D721Med (cell line): ENCODE measurements at regions not wholly inside any gene's neighbourhood (a gene's known extent, or its start where the extent isn't known, plus 50 kb on each side); places are given as distances from the start of the nearest gene placed in this dataset.

Experiments used
- DNase-seq: peaks from one replicate; pipeline ENCODE4 v3.0.0; 2011; ENCODE audit warnings: low spot score; ENCODE audit not compliant: insufficient read length
- FAIRE-seq: peaks from 2 replicates; lab custom pipeline; 2011; peaks lifted over from hg19 to GRCh38; lab: Jason Lieb, UNC
- TF ChIP-seq, protein P1 (sequence below): IDR thresholded peaks from 2 replicates; pipeline ENCODE4 v1.5.1; 2012; ENCODE audit warnings: mild to moderate bottlenecking, control low read depth; ENCODE audit not compliant: insufficient read depth; ENCODE audit errors: missing control alignments

DNA sequence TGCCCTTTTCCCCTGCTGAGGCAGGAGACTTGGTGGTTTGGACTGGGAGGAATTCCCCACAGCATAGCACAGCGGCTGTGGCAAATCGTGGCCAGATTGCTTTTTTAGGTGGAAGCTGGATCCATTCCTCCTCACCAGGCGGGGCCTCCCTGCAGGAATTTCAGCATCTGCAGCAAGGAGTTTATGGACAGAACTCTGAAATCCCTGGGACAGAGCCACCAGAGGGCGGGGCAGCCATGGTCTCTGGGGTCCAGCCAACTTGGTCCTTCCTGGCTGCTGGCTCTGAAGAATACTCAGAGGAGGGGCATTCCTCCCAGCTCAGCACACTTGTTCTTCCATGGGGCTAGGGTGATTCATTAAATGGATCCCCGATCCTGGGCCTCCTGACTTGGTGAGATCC lies 794.3 kb downstream of the SH3BGRL start:
- FAIRE-seq = no peak
- TF ChIP-seq, protein P1, sequence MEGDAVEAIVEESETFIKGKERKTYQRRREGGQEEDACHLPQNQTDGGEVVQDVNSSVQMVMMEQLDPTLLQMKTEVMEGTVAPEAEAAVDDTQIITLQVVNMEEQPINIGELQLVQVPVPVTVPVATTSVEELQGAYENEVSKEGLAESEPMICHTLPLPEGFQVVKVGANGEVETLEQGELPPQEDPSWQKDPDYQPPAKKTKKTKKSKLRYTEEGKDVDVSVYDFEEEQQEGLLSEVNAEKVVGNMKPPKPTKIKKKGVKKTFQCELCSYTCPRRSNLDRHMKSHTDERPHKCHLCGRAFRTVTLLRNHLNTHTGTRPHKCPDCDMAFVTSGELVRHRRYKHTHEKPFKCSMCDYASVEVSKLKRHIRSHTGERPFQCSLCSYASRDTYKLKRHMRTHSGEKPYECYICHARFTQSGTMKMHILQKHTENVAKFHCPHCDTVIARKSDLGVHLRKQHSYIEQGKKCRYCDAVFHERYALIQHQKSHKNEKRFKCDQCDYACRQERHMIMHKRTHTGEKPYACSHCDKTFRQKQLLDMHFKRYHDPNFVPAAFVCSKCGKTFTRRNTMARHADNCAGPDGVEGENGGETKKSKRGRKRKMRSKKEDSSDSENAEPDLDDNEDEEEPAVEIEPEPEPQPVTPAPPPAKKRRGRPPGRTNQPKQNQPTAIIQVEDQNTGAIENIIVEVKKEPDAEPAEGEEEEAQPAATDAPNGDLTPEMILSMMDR = no peak
- no peak for DNase-seq

DNA sequence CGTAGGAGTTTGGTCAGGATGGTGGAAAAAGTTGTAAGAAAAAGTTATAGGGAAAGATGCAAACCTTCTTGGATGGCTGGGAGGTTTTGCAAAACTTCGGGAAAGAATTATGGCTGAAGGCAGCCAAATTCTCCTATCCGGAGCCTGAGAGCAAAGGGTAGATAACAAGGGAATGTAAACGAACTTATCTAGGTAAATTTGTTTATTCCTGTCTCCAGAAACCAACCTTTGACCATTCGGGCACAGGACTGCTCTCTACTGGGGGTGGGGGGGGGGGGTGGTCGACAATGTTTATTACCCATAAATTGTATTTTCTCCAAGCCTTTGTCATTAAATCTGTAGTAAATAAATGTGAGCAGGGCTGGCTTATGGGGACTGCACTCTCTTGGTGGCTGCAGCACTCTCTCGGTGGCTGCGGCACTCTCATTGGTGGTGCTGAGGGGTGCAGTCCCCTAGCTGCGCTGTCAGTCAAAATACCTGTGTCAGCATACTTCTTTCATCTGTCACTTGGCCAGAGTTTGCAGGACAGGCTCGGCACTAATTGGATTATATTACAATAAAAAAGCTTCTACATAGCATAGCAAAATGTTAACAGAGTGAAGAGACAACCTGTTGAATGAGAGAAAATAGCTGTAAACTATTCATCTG lies 827.8 kb downstream of the SH3BGRL start:
- DNase-seq = no peak
- no peak for FAIRE-seq
- TF ChIP-seq, protein P1 = no peak

DNA sequence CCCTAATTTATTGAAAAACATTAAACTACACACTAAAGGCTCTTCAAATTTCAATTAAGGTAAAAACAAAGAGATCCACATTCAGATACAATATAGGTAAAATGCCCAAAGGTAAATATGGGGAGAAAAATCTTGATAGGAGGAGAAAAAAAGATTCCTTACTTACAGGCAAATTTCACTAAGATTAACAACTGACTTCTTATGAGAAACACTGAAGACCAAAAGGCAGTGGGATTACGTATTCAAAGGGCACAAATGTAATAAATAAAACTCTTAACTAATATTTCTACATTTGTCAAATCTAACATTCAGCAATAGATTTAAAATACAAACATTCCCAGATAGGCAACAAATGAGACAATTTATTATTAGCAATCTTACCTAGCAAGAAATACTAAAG lies 829.3 kb downstream of the SH3BGRL start:
- DNase-seq (no peak), FAIRE-seq (no peak)
- TF ChIP-seq, protein P1 = no peak

DNA sequence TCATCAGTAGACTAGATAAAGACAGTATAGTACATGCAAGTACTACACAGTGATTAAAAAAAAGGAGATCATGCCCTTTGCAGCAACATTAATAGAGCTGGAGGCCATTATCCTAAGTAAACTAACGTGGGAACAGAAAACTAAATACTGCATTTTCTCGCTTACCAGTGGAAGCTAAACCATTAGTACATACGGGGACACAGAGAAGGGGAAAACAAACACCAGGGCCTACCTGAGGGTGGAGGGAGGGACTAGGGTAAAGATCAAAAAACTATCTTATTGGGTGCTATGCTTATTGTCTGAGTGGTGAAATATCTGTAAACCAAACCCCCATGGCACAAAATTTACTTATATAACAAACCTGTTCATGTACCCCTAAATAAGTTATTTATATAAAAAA lies 836.9 kb downstream of the SH3BGRL start:
- TF ChIP-seq, protein P1 = no peak
- FAIRE-seq (no peak), DNase-seq (no peak)

DNA sequence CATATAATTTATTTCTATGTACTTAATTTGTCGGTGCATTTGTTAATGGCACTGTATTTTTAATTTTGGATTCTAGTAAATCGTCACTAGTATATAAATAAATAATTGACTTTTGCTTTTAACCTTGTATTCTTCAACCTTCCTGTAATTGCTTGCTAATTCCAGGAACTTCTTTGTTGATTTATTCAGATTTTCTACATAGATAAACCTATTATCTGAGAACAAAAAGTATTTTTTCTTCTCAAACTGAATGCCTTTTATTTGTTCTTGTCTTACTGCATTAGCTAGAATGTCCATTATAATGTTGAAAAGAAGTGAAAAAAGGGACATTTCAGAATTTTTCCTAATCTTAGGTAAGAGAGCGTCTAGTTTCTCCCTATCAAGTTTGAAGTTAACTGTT lies 839.1 kb downstream of the SH3BGRL start:
- DNase-seq (no peak), FAIRE-seq (no peak)
- TF ChIP-seq, protein P1 = no peak

DNA sequence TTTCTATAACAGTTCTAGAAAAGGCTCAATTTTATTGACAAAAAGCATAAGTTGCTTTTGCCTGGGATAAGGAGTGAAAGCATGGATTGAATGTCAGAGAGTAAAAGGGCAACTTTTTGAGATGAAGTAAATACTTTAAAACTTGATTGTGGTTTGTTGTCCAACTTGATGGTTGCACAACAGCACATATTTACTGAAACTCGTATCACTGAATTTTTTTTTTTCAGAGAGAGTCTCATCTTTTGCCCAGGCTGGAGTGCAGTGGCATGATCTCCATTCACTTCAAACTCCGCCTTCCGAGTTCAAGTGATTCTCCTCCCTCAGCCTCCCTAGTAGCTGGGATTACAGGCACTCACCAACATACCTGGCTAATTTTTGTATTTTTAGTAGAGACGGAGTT lies 856.8 kb downstream of the SH3BGRL start:
- TF ChIP-seq, protein P1 = no peak
- FAIRE-seq (no peak), DNase-seq (no peak)

DNA sequence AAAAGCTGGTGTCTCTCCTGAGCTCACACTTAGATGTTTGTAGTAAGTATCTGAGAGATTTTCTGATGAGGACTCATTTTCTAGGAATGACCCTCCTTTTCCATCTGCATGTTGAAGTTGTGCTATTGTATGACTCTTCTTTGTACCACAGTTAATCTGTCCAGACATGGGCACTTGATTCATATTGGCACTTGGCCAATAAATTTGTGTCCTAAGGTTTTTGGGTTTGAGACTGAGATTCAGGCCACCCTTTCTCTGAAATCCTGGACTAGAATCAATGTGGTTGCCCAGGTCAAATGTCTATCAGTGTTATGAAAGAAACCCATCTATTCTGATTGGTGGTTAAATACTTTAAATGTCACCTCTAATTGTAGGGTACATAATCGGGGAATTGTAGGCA lies 869.0 kb downstream of the SH3BGRL start:
- TF ChIP-seq, protein P1 = no peak
- FAIRE-seq (no peak), DNase-seq (no peak)
